BJ (cell line): ENCODE measurements at regions not wholly inside any gene's neighbourhood (a gene's known extent, or its start where the extent isn't known, plus 50 kb on each side); places are given as distances from the start of the nearest gene placed in this dataset.

ENCODE experiments used
- CTCF ChIA-PET: fragments of 350-600 bp; formaldehyde crosslinking; extraction: SDS; loops from one replicate; lab custom pipeline; 2021; ENCODE audit warnings: antibody characterized with exemption, inconsistent platforms; lab: Yijun Ruan, JAX
- POLR2A ChIA-PET: fragments of 300-600 bp; sonication (Branson Sonifier 250); formaldehyde crosslinking; extraction: SDS; loops from one replicate; lab custom pipeline; 2021; ENCODE audit warnings: antibody characterized with exemption; lab: Charles Lee
- DNase-seq: peaks from one replicate; pipeline ENCODE4 v3.0.0-alpha.2; 2011; ENCODE audit warnings: low read depth
- H3K27me3 ChIP-seq: 2 replicates; pipeline ENCODE4 v1.6.0; 2011; ENCODE audit warnings: low read length; ENCODE audit not compliant: control insufficient read depth, insufficient read depth
- H3K36me3 ChIP-seq: 2 replicates; pipeline ENCODE4 v1.5.1; 2011; ENCODE audit warnings: low read length; ENCODE audit not compliant: control insufficient read depth, insufficient read depth
- H3K4me3 ChIP-seq: 2 replicates; pipeline ENCODE4 v1.5.1; 2011; ENCODE audit warnings: low read depth, mild to moderate bottlenecking, control low read depth, low read length
- TF ChIP-seq, protein P1 (sequence below): IDR thresholded peaks from 2 replicates; pipeline ENCODE4 v1.5.1; 2011; ENCODE audit warnings: low read depth, mild to moderate bottlenecking, control low read depth, inconsistent platforms, low read length, moderate library complexity; ENCODE audit not compliant: insufficient read depth

- ChIA-PET CTCF (no interaction called here), POLR2A (no interaction called here)
- TF ChIP-seq, protein P1, sequence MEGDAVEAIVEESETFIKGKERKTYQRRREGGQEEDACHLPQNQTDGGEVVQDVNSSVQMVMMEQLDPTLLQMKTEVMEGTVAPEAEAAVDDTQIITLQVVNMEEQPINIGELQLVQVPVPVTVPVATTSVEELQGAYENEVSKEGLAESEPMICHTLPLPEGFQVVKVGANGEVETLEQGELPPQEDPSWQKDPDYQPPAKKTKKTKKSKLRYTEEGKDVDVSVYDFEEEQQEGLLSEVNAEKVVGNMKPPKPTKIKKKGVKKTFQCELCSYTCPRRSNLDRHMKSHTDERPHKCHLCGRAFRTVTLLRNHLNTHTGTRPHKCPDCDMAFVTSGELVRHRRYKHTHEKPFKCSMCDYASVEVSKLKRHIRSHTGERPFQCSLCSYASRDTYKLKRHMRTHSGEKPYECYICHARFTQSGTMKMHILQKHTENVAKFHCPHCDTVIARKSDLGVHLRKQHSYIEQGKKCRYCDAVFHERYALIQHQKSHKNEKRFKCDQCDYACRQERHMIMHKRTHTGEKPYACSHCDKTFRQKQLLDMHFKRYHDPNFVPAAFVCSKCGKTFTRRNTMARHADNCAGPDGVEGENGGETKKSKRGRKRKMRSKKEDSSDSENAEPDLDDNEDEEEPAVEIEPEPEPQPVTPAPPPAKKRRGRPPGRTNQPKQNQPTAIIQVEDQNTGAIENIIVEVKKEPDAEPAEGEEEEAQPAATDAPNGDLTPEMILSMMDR = no peak
- no peaks in the 10 kb centered on the region for H3K27me3 ChIP-seq
- H3K36me3 ChIP-seq = no peaks in the 10 kb centered on the region
- no peak for DNase-seq
- no peak overlapping the region for H3K4me3 ChIP-seq
These were observed 226.6 kb upstream of the KAZN start for GRCh38 chr1:14371771-14372497.

GRCh38 chr1:14372526-14372925 lies 226.0 kb upstream of the KAZN start:
- TF ChIP-seq, protein P1 = no peak
- Histone ChIP-seq H3K27me3 (no peaks in the 10 kb centered on the region), H3K4me3 (no peak overlapping the region), H3K36me3 (no peaks in the 10 kb centered on the region)
- DNase-seq = no peak
- CTCF ChIA-PET = no interaction called here
- POLR2A ChIA-PET = no interaction called here

GRCh38 chr1:14373081-14373758 lies 225.3 kb upstream of the KAZN start:
- CTCF ChIA-PET = no interaction called here
- POLR2A ChIA-PET = no interaction called here
- H3K4me3 ChIP-seq = no peak overlapping the region
- no peak for DNase-seq
- H3K27me3 ChIP-seq = no peaks in the 10 kb centered on the region
- no peaks in the 10 kb centered on the region for H3K36me3 ChIP-seq
- TF ChIP-seq, protein P1 = no peak

GRCh38 chr1:14375226-14375625 lies 223.3 kb upstream of the KAZN start:
- Histone ChIP-seq H3K27me3 (no peaks in the 10 kb centered on the region), H3K4me3 (no peak overlapping the region), H3K36me3 (no peaks in the 10 kb centered on the region)
- no peak for DNase-seq
- ChIA-PET CTCF (no interaction called here), POLR2A (no interaction called here)
- TF ChIP-seq, protein P1 = no peak

GRCh38 chr1:14377386-14377785 lies 221.1 kb upstream of the KAZN start:
- CTCF ChIA-PET = no interaction called here
- DNase-seq = no peak
- POLR2A ChIA-PET = no interaction called here

More at GRCh38 chr1:14377386-14377785, 221.1 kb upstream of the KAZN start:
- TF ChIP-seq, protein P1 = no peak
- Histone ChIP-seq H3K36me3 (no peaks in the 10 kb centered on the region), H3K27me3 (no peaks in the 10 kb centered on the region), H3K4me3 (no peak overlapping the region)
